Parathyroid adenoma (tissue), 2 donors: ENCODE measurements at regions not wholly inside any gene's neighbourhood (a gene's known extent, or its start where the extent isn't known, plus 50 kb on each side); places are given as distances from the start of the nearest gene placed in this dataset.

Experiments
- H2AFZ ChIP-seq: fragments of 300-600 bp; sonication (generic); one replicate; pipeline ENCODE4 v1.7.0; 2017; ENCODE audit warnings: antibody characterized with exemption, mild to moderate bottlenecking
- H3K27ac ChIP-seq: fragments of 300-600 bp; sonication (generic); one replicate; pipeline ENCODE4 v1.7.0; 2017
- H3K27me3 ChIP-seq: fragments of 300-600 bp; sonication (generic); one replicate; pipeline ENCODE4 v1.7.0; 2017; ENCODE audit warnings: low read length; ENCODE audit not compliant: control insufficient read depth, insufficient read depth
- H3K36me3 ChIP-seq: fragments of 300-600 bp; sonication (generic); one replicate; pipeline ENCODE4 v1.7.0; 2017; ENCODE audit warnings: low read length; ENCODE audit not compliant: control insufficient read depth, insufficient read depth
- H3K4me1 ChIP-seq: fragments of 300-600 bp; sonication (generic); one replicate; pipeline ENCODE4 v1.7.0; 2017; ENCODE audit warnings: control low read depth
- H3K4me2 ChIP-seq: fragments of 300-600 bp; sonication (generic); one replicate; pipeline ENCODE4 v1.7.0; 2017; ENCODE audit warnings: low read length
- H3K4me3 ChIP-seq: fragments of 300-600 bp; sonication (generic); one replicate; pipeline ENCODE4 v1.7.0; 2017; ENCODE audit warnings: low read depth, low read length
- H3K79me2 ChIP-seq: fragments of 300-600 bp; sonication (generic); one replicate; pipeline ENCODE4 v1.7.0; 2017; ENCODE audit warnings: control low read depth
- H3K9ac ChIP-seq: fragments of 300-600 bp; sonication (generic); one replicate; pipeline ENCODE4 v1.7.0; 2017; ENCODE audit warnings: mild to moderate bottlenecking
- H3K9me3 ChIP-seq: fragments of 300-600 bp; sonication (generic); one replicate; pipeline ENCODE4 v1.7.0; 2017; ENCODE audit warnings: low read length; ENCODE audit not compliant: control insufficient read depth
- CTCF ChIP-seq: fragments of 300-600 bp; sonication (generic); IDR thresholded peaks from one replicate; pipeline ENCODE4 v1.7.0; 2017; ENCODE audit warnings: antibody characterized with exemption, mild to moderate bottlenecking
- donor health status: primary hyperparathyroidism.

DNA sequence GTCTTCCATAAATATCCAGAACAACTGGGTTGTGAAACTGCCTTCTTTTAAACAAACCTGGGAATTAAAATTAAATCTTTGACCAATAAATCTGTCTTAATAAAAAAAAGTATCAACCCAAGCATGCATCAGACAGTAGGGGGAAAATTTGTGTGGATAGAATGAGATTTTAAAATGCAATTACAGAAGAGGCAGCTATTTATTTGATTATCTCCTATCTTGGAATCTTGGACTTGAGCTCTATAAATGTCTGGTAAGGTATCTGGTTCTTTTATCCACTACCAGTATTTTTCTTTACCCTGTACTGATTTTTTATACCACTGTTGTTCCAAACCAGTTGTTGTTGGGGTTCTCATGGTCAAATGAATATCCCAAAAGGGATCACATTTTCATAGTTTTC lies 157.6 kb upstream of the VEPH1 start:
- no peaks in the 10 kb centered on the region for H3K36me3 ChIP-seq
- H3K4me3 ChIP-seq = no peak overlapping the region
- no peak overlapping the region for H2AFZ ChIP-seq
- H3K27me3 ChIP-seq = no peaks in the 10 kb centered on the region
- no peak overlapping the region for H3K4me2 ChIP-seq
- no peak overlapping the region for H3K27ac ChIP-seq
- H3K9ac ChIP-seq = no peak overlapping the region
- TF ChIP-seq CTCF = no peak
- H3K4me1 ChIP-seq = no peaks in the 10 kb centered on the region
- H3K9me3 ChIP-seq = no peaks in the 10 kb centered on the region
- H3K79me2 ChIP-seq = no peaks in the 10 kb centered on the region

GRCh38 chr3:157652366-157652765 lies 149.2 kb upstream of the VEPH1 start:
- H2AFZ ChIP-seq = no peak overlapping the region
- no peak overlapping the region for H3K4me3 ChIP-seq
- H3K9ac ChIP-seq = no peak overlapping the region
- no peak overlapping the region for H3K4me2 ChIP-seq
- TF ChIP-seq CTCF = no peak
- no peaks in the 10 kb centered on the region for H3K79me2 ChIP-seq
- H3K36me3 ChIP-seq = no peaks in the 10 kb centered on the region
- H3K27ac ChIP-seq = no peak overlapping the region
- no peaks in the 10 kb centered on the region for H3K27me3 ChIP-seq
- no peaks in the 10 kb centered on the region for H3K4me1 ChIP-seq
- H3K9me3 ChIP-seq = no peaks in the 10 kb centered on the region

DNA sequence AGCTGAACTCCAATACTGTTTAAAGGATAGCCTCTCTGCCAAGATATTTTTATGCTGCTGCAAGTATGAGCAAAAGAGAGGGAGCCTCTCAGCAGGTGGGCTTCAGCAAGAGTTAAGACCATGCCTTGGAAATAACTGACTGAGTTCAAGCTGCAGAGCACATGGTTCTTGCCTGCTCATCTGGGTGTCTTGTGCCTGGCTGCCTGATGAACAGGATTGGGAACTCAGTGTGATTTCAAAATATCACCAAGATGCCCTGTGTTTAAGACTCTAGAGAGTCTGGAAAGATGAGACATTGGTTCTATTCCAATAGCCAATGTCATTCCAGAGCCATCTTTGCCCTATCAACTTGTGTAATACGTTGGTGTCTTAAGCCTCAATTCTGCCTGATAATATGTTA lies 147.5 kb upstream of the VEPH1 start:
- H3K27me3 ChIP-seq = no peaks in the 10 kb centered on the region
- H3K4me1 ChIP-seq = no peaks in the 10 kb centered on the region
- H2AFZ ChIP-seq = no peak overlapping the region
- no peaks in the 10 kb centered on the region for H3K36me3 ChIP-seq
- TF ChIP-seq CTCF = no peak
- no peak overlapping the region for H3K4me2 ChIP-seq
- H3K79me2 ChIP-seq = no peaks in the 10 kb centered on the region
- H3K27ac ChIP-seq = no peak overlapping the region
- no peak overlapping the region for H3K9ac ChIP-seq
- no peak overlapping the region for H3K4me3 ChIP-seq
- no peaks in the 10 kb centered on the region for H3K9me3 ChIP-seq

DNA sequence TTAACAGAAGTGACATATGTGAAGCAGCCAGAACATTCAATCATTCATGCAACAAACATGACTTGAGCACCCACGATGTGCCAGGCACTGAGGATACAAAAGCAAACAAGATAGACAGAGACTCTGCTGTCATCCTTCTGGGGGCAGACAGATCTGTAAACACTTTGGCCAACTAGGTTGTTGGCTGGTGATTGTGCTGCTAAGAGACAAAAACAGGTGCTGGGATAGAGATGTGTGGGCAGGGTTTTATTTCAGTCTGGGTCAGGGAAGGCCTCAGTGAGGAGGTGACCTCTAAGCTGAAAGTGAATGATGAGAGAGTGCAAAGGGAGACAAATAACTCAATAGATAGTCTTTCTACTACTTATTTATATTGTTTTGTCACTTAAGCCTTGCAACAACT lies 147.0 kb upstream of the VEPH1 start:
- no peak for TF ChIP-seq CTCF
- Histone ChIP-seq H3K9me3 (no peaks in the 10 kb centered on the region), H3K27me3 (no peaks in the 10 kb centered on the region), H3K4me2 (no peak overlapping the region), H3K27ac (no peak overlapping the region), H3K79me2 (no peaks in the 10 kb centered on the region), H3K4me1 (no peaks in the 10 kb centered on the region), H2AFZ (no peak overlapping the region), H3K4me3 (no peak overlapping the region), H3K9ac (no peak overlapping the region), H3K36me3 (no peaks in the 10 kb centered on the region)

DNA sequence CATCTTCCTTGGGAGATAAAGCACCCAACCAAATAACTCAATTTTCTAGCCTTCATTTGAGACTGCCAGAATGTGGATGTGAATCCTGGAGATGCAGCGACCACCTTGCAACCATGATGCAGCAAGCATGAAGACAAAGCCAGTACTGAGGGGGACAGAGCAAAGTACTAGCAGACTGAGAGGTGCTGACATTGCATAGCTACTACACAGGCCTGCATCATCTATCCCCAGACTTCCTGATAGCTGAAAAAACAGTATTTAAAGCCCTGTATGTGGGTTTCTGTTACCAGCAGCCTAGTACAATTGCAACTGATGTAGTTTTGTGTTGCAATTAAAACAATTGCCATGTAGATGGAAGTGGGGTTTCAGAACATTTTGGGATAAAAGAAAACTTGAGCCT lies 146.3 kb upstream of the VEPH1 start:
- TF ChIP-seq CTCF = no peak
- Histone ChIP-seq H3K9ac (no peak overlapping the region), H3K27ac (no peak overlapping the region), H2AFZ (no peak overlapping the region), H3K4me3 (no peak overlapping the region), H3K36me3 (no peaks in the 10 kb centered on the region), H3K4me1 (no peaks in the 10 kb centered on the region), H3K4me2 (no peak overlapping the region), H3K9me3 (no peaks in the 10 kb centered on the region), H3K79me2 (no peaks in the 10 kb centered on the region), H3K27me3 (no peaks in the 10 kb centered on the region)
